ENCODE measurements at regions not wholly inside any gene's neighbourhood (a gene's known extent, or its start where the extent isn't known, plus 50 kb on each side); places are given as distances from the start of the nearest gene placed in this dataset.
A peak's percentile ranks its signal among the peaks of the same experiment; 100 is the strongest.
"Not testable (repeated sequence)": the region's sequence is repeated elsewhere in the genome, so short reads cannot be mapped to it uniquely, and the experiment has no call there.

GRCh38 chr14:34085695-34086094 is 134.8 kb upstream of the EGLN3 start:
- no peak for DNase-seq

- no peak for DNase-seq
These were observed 130.8 kb upstream of the EGLN3 start for GRCh38 chr14:34081576-34082136.

GRCh38 chr14:34081101-34081575 is 130.3 kb upstream of the EGLN3 start:
- DNase-seq = no peak

- DNase-seq = not testable (repeated sequence)
These were observed 128.8 kb upstream of the EGLN3 start for GRCh38 chr14:34079643-34080042.

- no peak for DNase-seq
These were observed 127.4 kb upstream of the EGLN3 start for GRCh38 chr14:34078117-34078743.

- DNase-seq = no peak
These were observed 125.0 kb upstream of the EGLN3 start for GRCh38 chr14:34075826-34076225.

GRCh38 chr14:34075042-34075744 is 124.3 kb upstream of the EGLN3 start:
- no peak for DNase-seq

GRCh38 chr14:34072921-34073320 is 122.0 kb upstream of the EGLN3 start:
- no peak for DNase-seq

GRCh38 chr14:34072401-34072800 is 121.5 kb upstream of the EGLN3 start:
- DNase-seq = no peak

- DNase-seq = no peak
These were observed 120.1 kb upstream of the EGLN3 start for GRCh38 chr14:34070917-34071407.

GRCh38 chr14:34069854-34070582 is 119.1 kb upstream of the EGLN3 start:
- no peak for DNase-seq

- no peak for DNase-seq
These were observed 116.7 kb upstream of the EGLN3 start for GRCh38 chr14:34067587-34067986.

GRCh38 chr14:34065690-34066391 is 115.0 kb upstream of the EGLN3 start:
- no peak for DNase-seq

- no peak for DNase-seq
These were observed 114.4 kb upstream of the EGLN3 start for GRCh38 chr14:34065236-34065635.

- DNase-seq = no peak
These were observed 113.5 kb upstream of the EGLN3 start for GRCh38 chr14:34064349-34064748.

- no peak for DNase-seq
These were observed 112.7 kb upstream of the EGLN3 start for GRCh38 chr14:34063470-34064164.

- DNase-seq = no peak
These were observed 112.2 kb upstream of the EGLN3 start for GRCh38 chr14:34063042-34063441.

GRCh38 chr14:34062353-34062973 is 111.6 kb upstream of the EGLN3 start:
- no peak for DNase-seq

- DNase-seq = no peak
These were observed 109.8 kb upstream of the EGLN3 start for GRCh38 chr14:34060651-34060999.

GRCh38 chr14:34059925-34060650 is 109.2 kb upstream of the EGLN3 start:
- peak in 2 of 6 experiments; percentile 11 to 18 for DNase-seq

Measured in stimulated activated naive CD4-positive, alpha-beta T cell (primary cell).